LHCN-M2 (cell line): ENCODE measurements at regions not wholly inside any gene's neighbourhood (a gene's known extent, or its start where the extent isn't known, plus 50 kb on each side); places are given as distances from the start of the nearest gene placed in this dataset.

Experiments
- DNase-seq: peaks from one replicate; pipeline ENCODE4 v3.0.0-alpha.2; 2012; ENCODE audit warnings: low read depth

GRCh38 chr1:91575909-91576519, 75.4 kb downstream of the CDC7 start:
- no peak for DNase-seq

GRCh38 chr1:91578320-91579109, 77.9 kb downstream of the CDC7 start:
- DNase-seq, result no peak

GRCh38 chr1:91579658-91580228, 79.1 kb downstream of the CDC7 start:
- no peak for DNase-seq

GRCh38 chr1:91582431-91582921, 81.8 kb downstream of the CDC7 start:
- DNase-seq, result peak; percentile 84

- peak; percentile 53 for DNase-seq
Measured at GRCh38 chr1:91583326-91583755, 82.7 kb downstream of the CDC7 start.

GRCh38 chr1:91584309-91584708, 83.7 kb downstream of the CDC7 start:
- no peak for DNase-seq

GRCh38 chr1:91584878-91585277, 84.2 kb downstream of the CDC7 start:
- no peak for DNase-seq

GRCh38 chr1:91585502-91585901, 84.9 kb downstream of the CDC7 start:
- no peak for DNase-seq

GRCh38 chr1:91585982-91586381, 85.3 kb downstream of the CDC7 start:
- no peak for DNase-seq

- no peak for DNase-seq
Measured at GRCh38 chr1:91589437-91589836, 88.8 kb downstream of the CDC7 start.

GRCh38 chr1:91591175-91591974, 90.7 kb downstream of the CDC7 start:
- DNase-seq, result no peak

GRCh38 chr1:91592716-91593477, 92.2 kb downstream of the CDC7 start:
- DNase-seq, result no peak

GRCh38 chr1:91594383-91595055, 93.9 kb downstream of the CDC7 start:
- DNase-seq, result no peak

GRCh38 chr1:91596474-91596873, 95.8 kb downstream of the CDC7 start:
- no peak for DNase-seq

- DNase-seq, result no peak
Measured at GRCh38 chr1:91597215-91597614, 96.6 kb downstream of the CDC7 start.

- DNase-seq, result no peak
Measured at GRCh38 chr1:91600431-91601337, 100.0 kb downstream of the CDC7 start.

GRCh38 chr1:91601554-91602376, 101.1 kb downstream of the CDC7 start:
- no peak for DNase-seq

- no peak for DNase-seq
Measured at GRCh38 chr1:91603409-91603808, 102.8 kb downstream of the CDC7 start.

- peak; percentile 74 for DNase-seq
Measured at GRCh38 chr1:91604632-91605031, 104.0 kb downstream of the CDC7 start.
